Karpas-422 (cell line): ENCODE measurements at regions not wholly inside any gene's neighbourhood (a gene's known extent, or its start where the extent isn't known, plus 50 kb on each side); places are given as distances from the start of the nearest gene placed in this dataset.
"Not testable (repeated sequence)": the region's sequence is repeated elsewhere in the genome, so short reads cannot be mapped to it uniquely, and the experiment has no call there.

ENCODE experiments used
- DNase-seq: peaks from one replicate; pipeline ENCODE4 v3.0.0-alpha.2; 2015
- H2AFZ ChIP-seq: fragments of 200-600 bp; sonication (generic); 2 replicates; pipeline ENCODE4 v1.6.1; 2014; ENCODE audit warnings: antibody characterized with exemption, low read length, mixed read lengths
- H3K27ac ChIP-seq: fragments of 200-600 bp; sonication (generic); 2 replicates; pipeline ENCODE4 v1.5.1; 2014; ENCODE audit warnings: mild to moderate bottlenecking, low read length, moderate library complexity
- H3K27me3 ChIP-seq: fragments of 200-600 bp; sonication (generic); 2 replicates; pipeline ENCODE4 v1.6.1; 2014; ENCODE audit warnings: low read length, mixed read lengths
- H3K36me3 ChIP-seq: fragments of 200-600 bp; sonication (generic); 2 replicates; pipeline ENCODE4 v1.6.1; 2014; ENCODE audit warnings: low read length, mixed read lengths; ENCODE audit not compliant: insufficient read depth
- H3K4me1 ChIP-seq: fragments of 200-600 bp; sonication (generic); 2 replicates; pipeline ENCODE4 v1.6.1; 2014; ENCODE audit warnings: mild to moderate bottlenecking, low read length, mixed read lengths
- H3K4me2 ChIP-seq: fragments of 200-600 bp; sonication (generic); 2 replicates; pipeline ENCODE4 v1.6.1; 2014; ENCODE audit warnings: low read length, low read depth, mild to moderate bottlenecking; ENCODE audit not compliant: poor library complexity, severe bottlenecking
- H3K4me3 ChIP-seq: fragments of 200-600 bp; sonication (generic); 2 replicates; pipeline ENCODE4 v1.5.1; 2014; ENCODE audit warnings: mild to moderate bottlenecking, antibody characterized with exemption, low read length, mixed read lengths
- H3K79me2 ChIP-seq: fragments of 200-600 bp; sonication (generic); 2 replicates; pipeline ENCODE4 v1.6.1; 2014; ENCODE audit warnings: mild to moderate bottlenecking, low read length, mixed read lengths
- H3K9ac ChIP-seq: fragments of 200-600 bp; sonication (generic); 2 replicates; pipeline ENCODE4 v1.6.0; 2014; ENCODE audit warnings: low read length
- H3K9me2 ChIP-seq: fragments of 200-600 bp; sonication (generic), shearing (Covaris generic); replicated peaks from 2 replicates; pipeline ENCODE4 v1.6.0; 2014; ENCODE audit warnings: mild to moderate bottlenecking, low read length, moderate library complexity; ENCODE audit not compliant: insufficient read depth
- H3K9me3 ChIP-seq: fragments of 300-700, 200-600 bp; sonication (generic); 2 replicates; pipeline ENCODE4 v1.6.1; 2014; ENCODE audit warnings: low read length, mixed read lengths
- H4K20me1 ChIP-seq: fragments of 200-600 bp; sonication (generic); 2 replicates; pipeline ENCODE4 v1.6.1; 2014; ENCODE audit warnings: mild to moderate bottlenecking, antibody characterized with exemption, low read length, low read depth; ENCODE audit not compliant: insufficient read depth

GRCh38 chr6:27551607-27552006 lies 78.7 kb upstream of the ZNF184 start:
- Histone ChIP-seq H3K9ac (no peak overlapping the region), H4K20me1 (no peaks in the 10 kb centered on the region), H3K9me2 (no peaks in the 10 kb centered on the region), H3K4me3 (no peak overlapping the region), H3K27ac (no peak overlapping the region), H3K4me1 (peaks cover 6% of the 10 kb centered on the region), H3K79me2 (no peaks in the 10 kb centered on the region), H3K27me3 (no peaks in the 10 kb centered on the region), H3K4me2 (no peak overlapping the region), H2AFZ (no peak overlapping the region), H3K9me3 (no peaks in the 10 kb centered on the region), H3K36me3 (no peaks in the 10 kb centered on the region)
- no peak for DNase-seq

GRCh38 chr6:27550692-27551091 lies 77.8 kb upstream of the ZNF184 start:
- Histone ChIP-seq H3K4me1 (peaks cover 6% of the 10 kb centered on the region), H3K79me2 (no peaks in the 10 kb centered on the region), H2AFZ (no peak overlapping the region), H4K20me1 (no peaks in the 10 kb centered on the region), H3K9ac (no peak overlapping the region), H3K27ac (no peak overlapping the region), H3K4me3 (no peak overlapping the region), H3K36me3 (no peaks in the 10 kb centered on the region), H3K9me2 (no peaks in the 10 kb centered on the region), H3K4me2 (no peak overlapping the region), H3K9me3 (no peaks in the 10 kb centered on the region), H3K27me3 (no peaks in the 10 kb centered on the region)
- no peak for DNase-seq

GRCh38 chr6:27549241-27549598 lies 76.3 kb upstream of the ZNF184 start:
- not testable (repeated sequence) for H3K4me2 ChIP-seq, H4K20me1 ChIP-seq, H3K36me3 ChIP-seq, H3K9ac ChIP-seq, H3K79me2 ChIP-seq, H3K9me3 ChIP-seq, H3K27me3 ChIP-seq, H2AFZ ChIP-seq, H3K4me1 ChIP-seq, DNase-seq, H3K9me2 ChIP-seq, H3K4me3 ChIP-seq, H3K27ac ChIP-seq

GRCh38 chr6:27547157-27548075 lies 74.5 kb upstream of the ZNF184 start:
- H3K27me3 ChIP-seq, result no peaks in the 10 kb centered on the region
- no peaks in the 10 kb centered on the region for H3K4me1 ChIP-seq
- no peaks in the 10 kb centered on the region for H3K36me3 ChIP-seq
- no peak overlapping the region for H3K27ac ChIP-seq
- no peak overlapping the region for H2AFZ ChIP-seq
- no peaks in the 10 kb centered on the region for H3K9me2 ChIP-seq
- no peaks in the 10 kb centered on the region for H3K79me2 ChIP-seq
- H3K9ac ChIP-seq, result no peak overlapping the region
- H3K9me3 ChIP-seq, result no peaks in the 10 kb centered on the region
- DNase-seq, result peak; percentile 73
- no peak overlapping the region for H3K4me3 ChIP-seq
- H4K20me1 ChIP-seq, result no peaks in the 10 kb centered on the region
- H3K4me2 ChIP-seq, result peak overlapping the region; percentile 36

GRCh38 chr6:27546522-27546921 lies 73.6 kb upstream of the ZNF184 start:
- no peaks in the 10 kb centered on the region for H3K9me2 ChIP-seq
- H3K79me2 ChIP-seq, result no peaks in the 10 kb centered on the region
- H3K4me1 ChIP-seq, result no peaks in the 10 kb centered on the region
- H3K4me2 ChIP-seq, result no peak overlapping the region
- no peak overlapping the region for H2AFZ ChIP-seq
- H4K20me1 ChIP-seq, result no peaks in the 10 kb centered on the region
- H3K9ac ChIP-seq, result no peak overlapping the region
- H3K4me3 ChIP-seq, result no peak overlapping the region
- no peaks in the 10 kb centered on the region for H3K27me3 ChIP-seq
- no peak for DNase-seq
- no peaks in the 10 kb centered on the region for H3K9me3 ChIP-seq
- H3K27ac ChIP-seq, result no peak overlapping the region
- H3K36me3 ChIP-seq, result no peaks in the 10 kb centered on the region

- no peaks in the 10 kb centered on the region for H3K9me2 ChIP-seq
- no peak overlapping the region for H2AFZ ChIP-seq
- H3K27ac ChIP-seq, result no peak overlapping the region
- no peak overlapping the region for H3K4me2 ChIP-seq
- no peak overlapping the region for H3K9ac ChIP-seq
- no peaks in the 10 kb centered on the region for H3K9me3 ChIP-seq
- no peaks in the 10 kb centered on the region for H3K79me2 ChIP-seq
- no peaks in the 10 kb centered on the region for H4K20me1 ChIP-seq
- no peak overlapping the region for H3K4me3 ChIP-seq
- no peaks in the 10 kb centered on the region for H3K36me3 ChIP-seq
- no peak for DNase-seq
- no peaks in the 10 kb centered on the region for H3K27me3 ChIP-seq
- no peaks in the 10 kb centered on the region for H3K4me1 ChIP-seq
Measured at GRCh38 chr6:27545271-27546046, 72.6 kb upstream of the ZNF184 start.

- Histone ChIP-seq H3K4me3 (no peak overlapping the region), H2AFZ (no peak overlapping the region)
Measured at GRCh38 chr6:27544612-27545260, 71.8 kb upstream of the ZNF184 start.

GRCh38 chr6:27544135-27544534 lies 71.2 kb upstream of the ZNF184 start:
- H3K27ac ChIP-seq, DNase-seq, H3K9me3 ChIP-seq, H3K4me3 ChIP-seq, H3K79me2 ChIP-seq, H3K27me3 ChIP-seq, H3K4me2 ChIP-seq, H3K4me1 ChIP-seq, H3K9me2 ChIP-seq, H3K36me3 ChIP-seq, H4K20me1 ChIP-seq, H2AFZ ChIP-seq, H3K9ac ChIP-seq: not testable (repeated sequence)

More at GRCh38 chr6:27544612-27545260, 71.8 kb upstream of the ZNF184 start:
- no peaks in the 10 kb centered on the region for H4K20me1 ChIP-seq
- H3K9ac ChIP-seq, result no peak overlapping the region
- H3K9me2 ChIP-seq, result no peaks in the 10 kb centered on the region
- H3K4me1 ChIP-seq, result no peaks in the 10 kb centered on the region
- no peaks in the 10 kb centered on the region for H3K36me3 ChIP-seq
- H3K27me3 ChIP-seq, result no peaks in the 10 kb centered on the region
- DNase-seq, result no peak
- H3K79me2 ChIP-seq, result no peaks in the 10 kb centered on the region
- no peaks in the 10 kb centered on the region for H3K9me3 ChIP-seq
- H3K27ac ChIP-seq, result no peak overlapping the region
- H3K4me2 ChIP-seq, result no peak overlapping the region
